ENCODE measurements at regions not wholly inside any gene's neighbourhood (a gene's known extent, or its start where the extent isn't known, plus 50 kb on each side); places are given as distances from the start of the nearest gene placed in this dataset.

GRCh38 chr4:43758836-43759235, 689.8 kb downstream of the KCTD8 start:
- TF ChIP-seq, protein P1, sequence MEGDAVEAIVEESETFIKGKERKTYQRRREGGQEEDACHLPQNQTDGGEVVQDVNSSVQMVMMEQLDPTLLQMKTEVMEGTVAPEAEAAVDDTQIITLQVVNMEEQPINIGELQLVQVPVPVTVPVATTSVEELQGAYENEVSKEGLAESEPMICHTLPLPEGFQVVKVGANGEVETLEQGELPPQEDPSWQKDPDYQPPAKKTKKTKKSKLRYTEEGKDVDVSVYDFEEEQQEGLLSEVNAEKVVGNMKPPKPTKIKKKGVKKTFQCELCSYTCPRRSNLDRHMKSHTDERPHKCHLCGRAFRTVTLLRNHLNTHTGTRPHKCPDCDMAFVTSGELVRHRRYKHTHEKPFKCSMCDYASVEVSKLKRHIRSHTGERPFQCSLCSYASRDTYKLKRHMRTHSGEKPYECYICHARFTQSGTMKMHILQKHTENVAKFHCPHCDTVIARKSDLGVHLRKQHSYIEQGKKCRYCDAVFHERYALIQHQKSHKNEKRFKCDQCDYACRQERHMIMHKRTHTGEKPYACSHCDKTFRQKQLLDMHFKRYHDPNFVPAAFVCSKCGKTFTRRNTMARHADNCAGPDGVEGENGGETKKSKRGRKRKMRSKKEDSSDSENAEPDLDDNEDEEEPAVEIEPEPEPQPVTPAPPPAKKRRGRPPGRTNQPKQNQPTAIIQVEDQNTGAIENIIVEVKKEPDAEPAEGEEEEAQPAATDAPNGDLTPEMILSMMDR (IDR thresholded peaks at IDR 0.05; ENCODE audit: low read length) = no peak
- TF ChIP-seq EZH2phosphoT487 (IDR thresholded peaks at IDR 0.05; ENCODE audit: low read length) (no peak), EZH2 (optimal IDR thresholded peaks at IDR 0.05; ENCODE audit: low read depth, low read length) (no peak)

All from MM.1S (cell line).